ENCODE measurements at regions not wholly inside any gene's neighbourhood (a gene's known extent, or its start where the extent isn't known, plus 50 kb on each side); places are given as distances from the start of the nearest gene placed in this dataset.
A peak's percentile ranks its signal among the peaks of the same experiment; 100 is the strongest.

GRCh38 chr15:62753518-62754221 lies 288.9 kb upstream of the TPM1 start:
- no peak for ATAC-seq
- Histone ChIP-seq H3K27me3 (no peaks in the 10 kb centered on the region), H3K4me1 (peaks cover 0 to 15% (median 8%) of the 10 kb centered on the region in 12 donors), H3K36me3 (peaks cover 0 to 75% (median 43%) of the 10 kb centered on the region in 9 donors), H3K4me3 (no peak overlapping the region), H3K9me3 (no peaks in the 10 kb centered on the region), H3K27ac (no peak overlapping the region)
- no peak for TF ChIP-seq POLR2A (IDR thresholded peaks at IDR 0.05)
- TF ChIP-seq CTCF (IDR thresholded peaks at IDR 0.05) = no peak
- DNase-seq = no peak
- 95 to 98% (median 97%) methylated on average over 2 to 4 of the region's 4 CpGs for WGBS, 4 donors
- intact Hi-C loops (cut with DNase I) = no loop called here

- WGBS, 4 donors = 96 to 98% (median 97%) methylated on average over 6 of the region's 6 CpGs
Observed at GRCh38 chr15:62756326-62756994, 286.1 kb upstream of the TPM1 start.

GRCh38 chr15:62756995-62757360 lies 285.6 kb upstream of the TPM1 start:
- intact Hi-C loops (cut with DNase I) = no loop called here
- Histone ChIP-seq H3K27me3 (no peaks in the 10 kb centered on the region), H3K36me3 (peaks cover 2 to 62% (median 40%) of the 10 kb centered on the region in 9 donors), H3K9me3 (no peaks in the 10 kb centered on the region), H3K27ac (no peak overlapping the region), H3K4me1 (peaks cover 0 to 20% (median 14%) of the 10 kb centered on the region in 12 donors), H3K4me3 (no peak overlapping the region)
- no peak for TF ChIP-seq POLR2A (IDR thresholded peaks at IDR 0.05)
- no peak for TF ChIP-seq CTCF (IDR thresholded peaks at IDR 0.05)
- no peak for ATAC-seq
- no peak for DNase-seq
- 93 to 100% (median 97%) methylated on average over 1 of the region's 1 CpG for WGBS, 4 donors

More at GRCh38 chr15:62756326-62756994, 286.1 kb upstream of the TPM1 start:
- TF ChIP-seq CTCF (IDR thresholded peaks at IDR 0.05) = no peak
- TF ChIP-seq POLR2A (IDR thresholded peaks at IDR 0.05) = no peak
- ATAC-seq = no peak
- Histone ChIP-seq H3K27ac (no peak overlapping the region), H3K9me3 (no peaks in the 10 kb centered on the region), H3K4me3 (no peak overlapping the region), H3K4me1 (peaks cover 0 to 20% (median 14%) of the 10 kb centered on the region in 12 donors), H3K27me3 (no peaks in the 10 kb centered on the region), H3K36me3 (peaks cover 0 to 62% (median 36%) of the 10 kb centered on the region in 9 donors)
- no peak for DNase-seq
- intact Hi-C loops (cut with DNase I) = no loop called here

GRCh38 chr15:62757535-62757934 lies 285.0 kb upstream of the TPM1 start:
- no peak for TF ChIP-seq POLR2A (IDR thresholded peaks at IDR 0.05)
- TF ChIP-seq CTCF (IDR thresholded peaks at IDR 0.05) = no peak
- DNase-seq (no peak), ATAC-seq (no peak)
- Histone ChIP-seq H3K36me3 (peaks cover 2 to 62% (median 41%) of the 10 kb centered on the region in 9 donors), H3K27me3 (no peaks in the 10 kb centered on the region), H3K4me1 (peaks cover 0 to 20% (median 14%) of the 10 kb centered on the region in 12 donors), H3K27ac (peak overlapping the region in 6 of 12 donors; percentile 22 to 57 (median 46)), H3K4me3 (no peak overlapping the region), H3K9me3 (no peaks in the 10 kb centered on the region)
- WGBS, 4 donors = 80 to 86% (median 85%) methylated on average over 10 of the region's 10 CpGs
- intact Hi-C loops (cut with DNase I) = no loop called here

All from heart left ventricle (tissue), 16 donors.